ENCODE measurements at regions not wholly inside any gene's neighbourhood (a gene's known extent, or its start where the extent isn't known, plus 50 kb on each side); places are given as distances from the start of the nearest gene placed in this dataset.

DNA sequence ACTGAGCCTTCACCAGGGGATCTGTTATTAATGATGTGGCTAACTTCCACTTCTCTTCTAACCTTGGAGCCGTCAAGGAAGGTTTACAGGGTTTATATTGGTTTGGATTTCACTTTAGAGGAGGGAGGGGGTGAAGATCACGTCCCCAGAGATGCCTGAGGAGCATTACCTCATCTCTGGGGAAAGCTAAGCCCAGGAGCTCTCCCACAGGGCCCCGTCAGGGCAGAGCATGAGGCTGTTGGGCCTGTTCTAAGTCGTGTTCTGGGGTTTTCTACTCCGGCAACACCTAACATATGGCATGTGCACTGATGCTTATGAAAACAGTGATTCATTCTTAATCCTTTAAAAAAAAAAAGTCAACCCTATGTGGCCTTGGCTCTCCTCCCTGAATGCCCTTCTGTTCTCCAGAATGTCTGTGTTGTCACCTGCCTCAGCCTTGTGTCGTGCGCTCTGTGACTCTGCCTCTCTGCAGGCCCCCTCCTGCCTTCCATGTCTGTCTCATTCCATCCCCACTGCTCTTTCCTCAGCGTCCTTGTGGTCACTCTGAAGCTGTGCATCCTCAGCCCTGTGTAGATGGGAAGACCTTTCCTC is 97.4 kb upstream of the JARID2 start:
- Histone ChIP-seq H3K27ac (no peak overlapping the region), H3K36me3 (ENCODE audit: low read depth, missing control alignments) (no peaks in the 10 kb centered on the region), H3K9me3 (no peaks in the 10 kb centered on the region), H3K27me3 (no peaks in the 10 kb centered on the region), H3K4me1 (no peaks in the 10 kb centered on the region), H3K4me3 (no peak overlapping the region)
- no peak for TF ChIP-seq POLR2A (IDR thresholded peaks at IDR 0.05)
- TF ChIP-seq, protein P1, sequence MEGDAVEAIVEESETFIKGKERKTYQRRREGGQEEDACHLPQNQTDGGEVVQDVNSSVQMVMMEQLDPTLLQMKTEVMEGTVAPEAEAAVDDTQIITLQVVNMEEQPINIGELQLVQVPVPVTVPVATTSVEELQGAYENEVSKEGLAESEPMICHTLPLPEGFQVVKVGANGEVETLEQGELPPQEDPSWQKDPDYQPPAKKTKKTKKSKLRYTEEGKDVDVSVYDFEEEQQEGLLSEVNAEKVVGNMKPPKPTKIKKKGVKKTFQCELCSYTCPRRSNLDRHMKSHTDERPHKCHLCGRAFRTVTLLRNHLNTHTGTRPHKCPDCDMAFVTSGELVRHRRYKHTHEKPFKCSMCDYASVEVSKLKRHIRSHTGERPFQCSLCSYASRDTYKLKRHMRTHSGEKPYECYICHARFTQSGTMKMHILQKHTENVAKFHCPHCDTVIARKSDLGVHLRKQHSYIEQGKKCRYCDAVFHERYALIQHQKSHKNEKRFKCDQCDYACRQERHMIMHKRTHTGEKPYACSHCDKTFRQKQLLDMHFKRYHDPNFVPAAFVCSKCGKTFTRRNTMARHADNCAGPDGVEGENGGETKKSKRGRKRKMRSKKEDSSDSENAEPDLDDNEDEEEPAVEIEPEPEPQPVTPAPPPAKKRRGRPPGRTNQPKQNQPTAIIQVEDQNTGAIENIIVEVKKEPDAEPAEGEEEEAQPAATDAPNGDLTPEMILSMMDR (IDR thresholded peaks at IDR 0.05): no peak
- 58 to 79% methylated on average over 8 of the region's 8 CpGs for WGBS, 2 donors
- intact Hi-C loops (cut with DNase I; ENCODE audit: low total_unique reads): no loop called here
- DNase-seq: no peak

DNA sequence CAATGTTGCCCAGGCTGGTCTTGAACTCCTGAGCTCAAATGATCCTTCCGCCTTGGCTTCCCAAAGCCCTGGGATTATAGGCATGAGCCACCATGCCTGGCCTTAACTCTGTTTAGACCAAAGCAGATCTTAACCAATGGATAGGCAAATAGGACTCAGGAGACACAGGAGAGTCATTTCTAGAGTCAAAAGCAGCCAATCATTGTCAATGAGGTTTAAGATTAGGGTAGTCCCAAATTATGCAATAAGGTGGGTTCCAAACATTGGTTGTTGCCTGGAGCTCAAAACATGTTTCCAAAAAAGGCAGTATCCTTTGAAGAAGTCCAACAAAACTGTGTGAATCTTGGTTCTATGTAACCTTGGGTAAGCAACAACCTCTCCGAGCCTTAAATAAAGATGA is 95.7 kb upstream of the JARID2 start:
- 97 to 99% methylated on average over 2 of the region's 2 CpGs for WGBS, 2 donors
- no peaks in the 10 kb centered on the region for H3K36me3 ChIP-seq (ENCODE audit: low read depth, missing control alignments)

DNA sequence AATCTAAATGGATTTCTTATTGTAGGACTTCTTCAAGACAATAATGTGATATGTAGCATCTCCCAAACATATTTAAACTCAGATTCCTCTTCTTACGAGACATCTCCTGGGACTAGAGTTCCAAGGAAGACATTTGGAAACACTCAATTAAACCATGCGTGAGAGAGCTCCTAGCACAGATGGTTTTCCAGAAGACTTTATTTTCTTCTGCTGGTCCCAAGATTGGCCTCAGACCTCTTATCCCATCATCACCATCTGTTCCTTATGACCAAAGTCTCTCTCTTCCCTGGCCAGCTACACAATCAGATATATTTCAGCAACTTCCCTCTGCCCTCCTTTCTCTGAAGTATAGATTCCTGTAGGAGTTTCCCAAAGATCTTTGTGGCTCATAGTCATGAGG is 93.2 kb upstream of the JARID2 start:
- no peaks in the 10 kb centered on the region for H3K4me1 ChIP-seq
- H3K9me3 ChIP-seq: no peaks in the 10 kb centered on the region
- no peak overlapping the region for H3K4me3 ChIP-seq
- no peaks in the 10 kb centered on the region for H3K27me3 ChIP-seq
- intact Hi-C loops (cut with DNase I; ENCODE audit: low total_unique reads): no loop called here
- TF ChIP-seq POLR2A (IDR thresholded peaks at IDR 0.05): no peak
- TF ChIP-seq, protein P1 (IDR thresholded peaks at IDR 0.05): no peak
- no peak for DNase-seq
- H3K27ac ChIP-seq: no peak overlapping the region
- WGBS, 2 donors: 72 to 95% methylated on average over 2 of the region's 2 CpGs
- no peaks in the 10 kb centered on the region for H3K36me3 ChIP-seq (ENCODE audit: low read depth, missing control alignments)

More for the DNA sequence above, 95.7 kb upstream of the JARID2 start:
- Histone ChIP-seq H3K4me3 (no peak overlapping the region), H3K4me1 (no peaks in the 10 kb centered on the region), H3K27me3 (no peaks in the 10 kb centered on the region), H3K9me3 (no peaks in the 10 kb centered on the region), H3K27ac (no peak overlapping the region)
- TF ChIP-seq POLR2A (IDR thresholded peaks at IDR 0.05): no peak
- TF ChIP-seq, protein P1 (IDR thresholded peaks at IDR 0.05): no peak
- intact Hi-C loops (cut with DNase I; ENCODE audit: low total_unique reads): no loop called here
- DNase-seq: no peak

- Histone ChIP-seq H3K9me3 (no peaks in the 10 kb centered on the region), H3K36me3 (ENCODE audit: low read depth, missing control alignments) (no peaks in the 10 kb centered on the region), H3K4me1 (no peaks in the 10 kb centered on the region), H3K27me3 (no peaks in the 10 kb centered on the region), H3K27ac (no peak overlapping the region), H3K4me3 (no peak overlapping the region)
- intact Hi-C loops (cut with DNase I; ENCODE audit: low total_unique reads): no loop called here
- WGBS, 2 donors: 92 to 99% methylated on average over 7 of the region's 7 CpGs
- DNase-seq: no peak
- no peak for TF ChIP-seq POLR2A (IDR thresholded peaks at IDR 0.05)
- TF ChIP-seq, protein P1 (IDR thresholded peaks at IDR 0.05): no peak
Measured at GRCh38 chr6:15153191-15153590, 92.7 kb upstream of the JARID2 start.

DNA sequence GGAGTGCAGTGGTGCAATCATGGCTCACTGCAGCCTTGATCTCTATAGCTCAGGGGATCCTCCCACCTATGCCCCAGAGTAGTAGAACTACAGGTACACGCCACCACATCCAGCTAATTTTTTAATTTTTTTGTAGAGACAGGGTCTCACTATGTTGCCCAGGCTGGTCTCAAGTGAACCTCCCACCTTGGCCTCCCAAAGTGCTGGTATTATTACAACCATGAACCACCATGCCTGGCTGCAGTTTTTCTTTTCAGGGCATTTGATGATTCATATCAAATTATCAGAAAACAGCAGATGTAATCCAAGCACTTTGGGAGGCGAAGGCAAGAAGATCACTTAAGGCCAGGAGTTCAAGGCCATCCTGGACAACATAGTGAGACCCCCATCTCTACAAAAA is 88.4 kb upstream of the JARID2 start:
- no peak for TF ChIP-seq POLR2A (IDR thresholded peaks at IDR 0.05)
- TF ChIP-seq, protein P1 (IDR thresholded peaks at IDR 0.05): no peak
- Histone ChIP-seq H3K36me3 (ENCODE audit: low read depth, missing control alignments) (no peaks in the 10 kb centered on the region), H3K4me1 (peaks cover 5% of the 10 kb centered on the region), H3K4me3 (no peak overlapping the region), H3K9me3 (no peaks in the 10 kb centered on the region), H3K27ac (no peak overlapping the region), H3K27me3 (no peaks in the 10 kb centered on the region)
- intact Hi-C loops (cut with DNase I; ENCODE audit: low total_unique reads): no loop called here
- no peak for DNase-seq
- WGBS, 2 donors: 89 to 90% methylated on average over 2 of the region's 2 CpGs
